HCT116 (cell line): ENCODE measurements at regions not wholly inside any gene's neighbourhood (a gene's known extent, or its start where the extent isn't known, plus 50 kb on each side); places are given as distances from the start of the nearest gene placed in this dataset.

Experiments
- ATAC-seq: fragments of 200-7000 bp; cut with Tn5 transposase; 2 replicates; pipeline ENCODE4 v1.9.1; 2020; ENCODE audit warnings: mild to moderate bottlenecking, moderate library complexity
- BruUV-seq: library from RNA; stranded (reverse); fragments of 400-500 nt; replicated peaks from 2 replicates; lab custom pipeline; 2021; lab: Mats Ljungman, UMichigan
- CTCF ChIA-PET: fragments of 300-600 bp; sonication (Branson Sonifier 250); formaldehyde crosslinking; loops from one replicate; lab custom pipeline; 2021; ENCODE audit warnings: antibody characterized with exemption; lab: Charles Lee
- POLR2A ChIA-PET: fragments of 300-600, 350-600 bp; sonication (Branson Sonifier 250); formaldehyde crosslinking; loops from one replicate; lab custom pipeline; 2021; ENCODE audit warnings: antibody characterized with exemption; lab: Charles Lee
- RAD21 ChIA-PET, 2 experiments: fragments of 300-600 bp; sonication (Branson Sonifier 250); formaldehyde crosslinking; loops; one replicate each; lab custom pipeline; 2023; ENCODE audit warnings: low total read pairs in 2 of 2; ENCODE audit not compliant: uncharacterized antibody in 2 of 2, unreplicated experiment in 2 of 2, low non-redundant PET in 1 of 2; lab: Charles Lee
- DNase-seq: peaks from one replicate; pipeline ENCODE4 v3.0.0-alpha.2; 2010; ENCODE audit warnings: low read depth, low spot score
- H2AFZ ChIP-seq: fragments of 200-600 bp; shearing (Covaris generic), sonication (generic); 2 replicates; pipeline ENCODE4 v1.6.1; 2017; ENCODE audit warnings: low read depth, mixed run types, mixed read lengths, antibody characterized with exemption, low read length; ENCODE audit not compliant: poor library complexity, severe bottlenecking
- H3K27ac ChIP-seq: 2 replicates; pipeline ENCODE4 v1.5.1; 2012; ENCODE audit warnings: low read depth, low read length
- H3K27me3 ChIP-seq: fragments of 200-600 bp; sonication (generic); 2 replicates; pipeline ENCODE4 v1.6.1; 2016; ENCODE audit warnings: mixed run types, low read length, mixed read lengths; ENCODE audit not compliant: insufficient read depth
- H3K36me3 ChIP-seq, 2 experiments: fragments of 200-500 bp in 1 of 2; fragments of 200-600 bp in 1 of 2; sonication (Bioruptor generic) in 1 of 2; sonication (generic) in 1 of 2; 2 replicates each; pipeline versions ENCODE4 v1.5.1 to v1.6.1; 2014 to 2016; ENCODE audit warnings: low read length in 2 of 2, inconsistent platforms in 1 of 2, mixed read lengths in 1 of 2, mixed run types in 1 of 2; ENCODE audit not compliant: insufficient read depth in 2 of 2, control insufficient read depth in 1 of 2
- H3K4me1 ChIP-seq, 2 experiments: fragments of 200-600 bp in 1 of 2; sonication (generic) in 1 of 2; 2 replicates each; pipeline versions ENCODE4 v1.5.1 to v1.6.1; 2012 to 2017; ENCODE audit warnings: low read length in 2 of 2, inconsistent platforms in 1 of 2, mild to moderate bottlenecking in 1 of 2, mixed read lengths in 1 of 2, mixed run types in 1 of 2, moderate library complexity in 1 of 2; ENCODE audit not compliant: insufficient read depth in 2 of 2, control insufficient read depth in 1 of 2
- H3K4me2 ChIP-seq: fragments of 200-600 bp; sonication (generic); 2 replicates; pipeline ENCODE4 v1.6.1; 2017; ENCODE audit warnings: mixed run types, low read length, mixed read lengths
- H3K4me3 ChIP-seq, 2 experiments: fragments of 200-600 bp in 1 of 2; sonication (generic) in 1 of 2; replicated peaks in 1 of 2; 2 replicates each; pipeline ENCODE4 v1.5.1; 2011 to 2016; ENCODE audit warnings: low read length in 2 of 2, control low read depth in 1 of 2, low read depth in 1 of 2, mild to moderate bottlenecking in 1 of 2, mixed read lengths in 1 of 2, mixed run types in 1 of 2
- H3K79me2 ChIP-seq: fragments of 200-600 bp; sonication (generic); 2 replicates; pipeline ENCODE4 v1.6.1; 2017; ENCODE audit warnings: mild to moderate bottlenecking, mixed run types, low read length, moderate library complexity, mixed read lengths; ENCODE audit not compliant: insufficient read depth
- H3K9ac ChIP-seq: fragments of 200-600 bp; sonication (generic); 2 replicates; pipeline ENCODE4 v1.6.1; 2016; ENCODE audit warnings: low read length, mixed read lengths
- H3K9me2 ChIP-seq: fragments of 200-600 bp; sonication (generic), shearing (Covaris generic); 2 replicates; pipeline ENCODE4 v1.6.1; 2017; ENCODE audit warnings: mixed run types, mild to moderate bottlenecking, moderate library complexity; ENCODE audit not compliant: insufficient read depth
- H3K9me3 ChIP-seq, 2 experiments: fragments of 200-500 bp in 1 of 2; fragments of 200-600 bp in 1 of 2; sonication (Bioruptor generic) in 1 of 2; sonication (generic) in 1 of 2; 2 replicates each; pipeline ENCODE4 v1.6.1; 2014 to 2017; ENCODE audit warnings: low read length in 2 of 2, mixed read lengths in 2 of 2, inconsistent platforms in 1 of 2, low read depth in 1 of 2, mild to moderate bottlenecking in 1 of 2, mixed run types in 1 of 2, moderate library complexity in 1 of 2; ENCODE audit not compliant: control insufficient read depth in 1 of 2, insufficient read depth in 1 of 2
- H4K20me1 ChIP-seq: fragments of 200-600 bp; sonication (generic), shearing (Covaris generic); 2 replicates; pipeline ENCODE4 v1.6.1; 2017; ENCODE audit warnings: mixed run types, mild to moderate bottlenecking, moderate library complexity; ENCODE audit not compliant: insufficient read depth
- ELF1 ChIP-seq: IDR thresholded peaks from 2 replicates; pipeline ENCODE4 v1.6.1; 2012; ENCODE audit warnings: low read depth, borderline replicate concordance
- EZH2 ChIP-seq: fragments of 200-600 bp; sonication (generic); IDR thresholded peaks from 2 replicates; pipeline ENCODE4 v1.6.1; 2017; ENCODE audit warnings: antibody characterized with exemption, mixed run types
- EZH2phosphoT487 ChIP-seq: fragments of 200-600 bp; IDR thresholded peaks from 2 replicates; pipeline ENCODE4 v1.6.1; 2018; ENCODE audit warnings: antibody characterized with exemption, borderline replicate concordance
- FOSL1 ChIP-seq: IDR thresholded peaks from 2 replicates; pipeline ENCODE4 v1.6.1; 2012; ENCODE audit warnings: low read depth
- JUND ChIP-seq: IDR thresholded peaks from 2 replicates; pipeline ENCODE4 v1.6.1; 2012
- POLR2A ChIP-seq: IDR thresholded peaks from 2 replicates; pipeline ENCODE4 v1.7.0; 2011; ENCODE audit warnings: borderline replicate concordance; ENCODE audit not compliant: insufficient read depth, insufficient read length; ENCODE audit errors: extremely low read depth
- POLR2AphosphoS5 ChIP-seq: IDR thresholded peaks from 2 replicates; pipeline ENCODE4 v1.6.1; 2011; ENCODE audit warnings: mild to moderate bottlenecking, low read depth, low read length, moderate library complexity
- SIN3A ChIP-seq: IDR thresholded peaks from 2 replicates; pipeline ENCODE4 v1.6.1; 2012; ENCODE audit warnings: low read depth
- SRF ChIP-seq: IDR thresholded peaks from 2 replicates; pipeline ENCODE4 v1.6.1; 2012; ENCODE audit warnings: low read depth
- TCF7L2 ChIP-seq: IDR thresholded peaks from 2 replicates; pipeline ENCODE4 v1.7.0; 2011; ENCODE audit warnings: borderline replicate concordance, inconsistent platforms; ENCODE audit not compliant: insufficient read depth, insufficient read length; ENCODE audit errors: extremely low read depth
- YY1 ChIP-seq: IDR thresholded peaks from 2 replicates; pipeline ENCODE4 v1.6.1; 2011; ENCODE audit warnings: low read length, low read depth, moderate library complexity, mild to moderate bottlenecking; ENCODE audit not compliant: insufficient replicate concordance; ENCODE audit errors: extremely low read depth
- ZNF274 ChIP-seq: fragments of 200-500 bp; sonication (Bioruptor generic); IDR thresholded peaks from 2 replicates; pipeline ENCODE4 v1.6.1; 2014; ENCODE audit warnings: mild to moderate bottlenecking, low read depth, low read length, inconsistent platforms
- intact Hi-C: fragments of 100-400 bp; cut with micrococcal nuclease; formaldehyde crosslinking; loops from 2 replicates; pipeline ENCODE4 v1.10.0; 2022
- TF ChIP-seq, protein P1 (sequence below): IDR thresholded peaks from 2 replicates; pipeline ENCODE4 v1.6.1; 2012
- TF ChIP-seq, protein P2 (sequence below): IDR thresholded peaks from 2 replicates; pipeline ENCODE4 v1.6.1; 2011; ENCODE audit warnings: mild to moderate bottlenecking, low read length, moderate library complexity; ENCODE audit not compliant: insufficient replicate concordance; ENCODE audit errors: extremely low read depth
- TF ChIP-seq, protein P3 (sequence below): IDR thresholded peaks from 2 replicates; pipeline ENCODE4 v1.6.1; 2012; ENCODE audit warnings: low read depth

DNA sequence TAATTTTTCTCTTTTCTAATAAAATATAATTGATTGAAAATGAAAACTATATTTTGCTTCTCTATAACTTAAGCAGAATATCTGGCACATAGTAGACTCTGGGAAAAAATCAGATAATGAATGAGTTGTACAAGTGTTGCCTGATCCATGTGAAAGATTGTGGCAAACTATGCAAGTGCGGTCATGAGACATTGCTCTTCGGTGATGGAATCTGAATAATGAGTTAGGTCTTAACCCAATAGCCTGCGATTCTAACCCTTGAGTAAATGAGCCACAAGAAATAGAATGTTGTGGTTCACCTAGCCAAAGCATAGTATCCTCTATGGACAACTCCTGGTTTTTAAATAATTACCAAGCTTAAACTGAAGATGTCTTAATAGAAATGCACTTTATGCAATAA is 333.7 kb upstream of the LUZP2 start:
- Histone ChIP-seq H3K79me2 (no peaks in the 10 kb centered on the region), H3K9me3 (peaks cover 10 to 11% of the 10 kb centered on the region in 2 experiments; a peak in 3 of 4 replicates)
- TF ChIP-seq YY1 (no peak), POLR2AphosphoS5 (no peak), FOSL1 (no peak), SIN3A (no peak), JUND (no peak), EZH2 (no peak), ELF1 (no peak), EZH2phosphoT487 (no peak), POLR2A (no peak), ZNF274 (no peak), TCF7L2 (no peak), SRF (no peak)
- TF ChIP-seq, protein P1, sequence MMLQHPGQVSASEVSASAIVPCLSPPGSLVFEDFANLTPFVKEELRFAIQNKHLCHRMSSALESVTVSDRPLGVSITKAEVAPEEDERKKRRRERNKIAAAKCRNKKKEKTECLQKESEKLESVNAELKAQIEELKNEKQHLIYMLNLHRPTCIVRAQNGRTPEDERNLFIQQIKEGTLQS = no peak
- TF ChIP-seq, protein P2, sequence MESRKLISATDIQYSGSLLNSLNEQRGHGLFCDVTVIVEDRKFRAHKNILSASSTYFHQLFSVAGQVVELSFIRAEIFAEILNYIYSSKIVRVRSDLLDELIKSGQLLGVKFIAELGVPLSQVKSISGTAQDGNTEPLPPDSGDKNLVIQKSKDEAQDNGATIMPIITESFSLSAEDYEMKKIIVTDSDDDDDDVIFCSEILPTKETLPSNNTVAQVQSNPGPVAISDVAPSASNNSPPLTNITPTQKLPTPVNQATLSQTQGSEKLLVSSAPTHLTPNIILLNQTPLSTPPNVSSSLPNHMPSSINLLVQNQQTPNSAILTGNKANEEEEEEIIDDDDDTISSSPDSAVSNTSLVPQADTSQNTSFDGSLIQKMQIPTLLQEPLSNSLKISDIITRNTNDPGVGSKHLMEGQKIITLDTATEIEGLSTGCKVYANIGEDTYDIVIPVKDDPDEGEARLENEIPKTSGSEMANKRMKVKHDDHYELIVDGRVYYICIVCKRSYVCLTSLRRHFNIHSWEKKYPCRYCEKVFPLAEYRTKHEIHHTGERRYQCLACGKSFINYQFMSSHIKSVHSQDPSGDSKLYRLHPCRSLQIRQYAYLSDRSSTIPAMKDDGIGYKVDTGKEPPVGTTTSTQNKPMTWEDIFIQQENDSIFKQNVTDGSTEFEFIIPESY = no peak
- TF ChIP-seq, protein P3, sequence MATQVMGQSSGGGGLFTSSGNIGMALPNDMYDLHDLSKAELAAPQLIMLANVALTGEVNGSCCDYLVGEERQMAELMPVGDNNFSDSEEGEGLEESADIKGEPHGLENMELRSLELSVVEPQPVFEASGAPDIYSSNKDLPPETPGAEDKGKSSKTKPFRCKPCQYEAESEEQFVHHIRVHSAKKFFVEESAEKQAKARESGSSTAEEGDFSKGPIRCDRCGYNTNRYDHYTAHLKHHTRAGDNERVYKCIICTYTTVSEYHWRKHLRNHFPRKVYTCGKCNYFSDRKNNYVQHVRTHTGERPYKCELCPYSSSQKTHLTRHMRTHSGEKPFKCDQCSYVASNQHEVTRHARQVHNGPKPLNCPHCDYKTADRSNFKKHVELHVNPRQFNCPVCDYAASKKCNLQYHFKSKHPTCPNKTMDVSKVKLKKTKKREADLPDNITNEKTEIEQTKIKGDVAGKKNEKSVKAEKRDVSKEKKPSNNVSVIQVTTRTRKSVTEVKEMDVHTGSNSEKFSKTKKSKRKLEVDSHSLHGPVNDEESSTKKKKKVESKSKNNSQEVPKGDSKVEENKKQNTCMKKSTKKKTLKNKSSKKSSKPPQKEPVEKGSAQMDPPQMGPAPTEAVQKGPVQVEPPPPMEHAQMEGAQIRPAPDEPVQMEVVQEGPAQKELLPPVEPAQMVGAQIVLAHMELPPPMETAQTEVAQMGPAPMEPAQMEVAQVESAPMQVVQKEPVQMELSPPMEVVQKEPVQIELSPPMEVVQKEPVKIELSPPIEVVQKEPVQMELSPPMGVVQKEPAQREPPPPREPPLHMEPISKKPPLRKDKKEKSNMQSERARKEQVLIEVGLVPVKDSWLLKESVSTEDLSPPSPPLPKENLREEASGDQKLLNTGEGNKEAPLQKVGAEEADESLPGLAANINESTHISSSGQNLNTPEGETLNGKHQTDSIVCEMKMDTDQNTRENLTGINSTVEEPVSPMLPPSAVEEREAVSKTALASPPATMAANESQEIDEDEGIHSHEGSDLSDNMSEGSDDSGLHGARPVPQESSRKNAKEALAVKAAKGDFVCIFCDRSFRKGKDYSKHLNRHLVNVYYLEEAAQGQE = no peak
- TF ChIP-seq, all 23 proteins: peak for 0
- ChIA-PET RAD21 (no interaction called here), POLR2A (no interaction called here), CTCF (no interaction called here)
- intact Hi-C loops = no loop called here
- H3K27me3 ChIP-seq = no peaks in the 10 kb centered on the region
- H3K4me2 ChIP-seq = no peak overlapping the region
- ATAC-seq (no peak), DNase-seq (no peak)
- no peak overlapping the region for H3K9ac ChIP-seq
- H4K20me1 ChIP-seq = no peaks in the 10 kb centered on the region
- no peaks in the 10 kb centered on the region for H3K9me2 ChIP-seq
- H2AFZ ChIP-seq = no peak overlapping the region
- H3K4me1 ChIP-seq = no peaks in the 10 kb centered on the region
- H3K36me3 ChIP-seq = no peaks in the 10 kb centered on the region
- no TSS peak for BruUV-seq
- H3K27ac ChIP-seq = no peak overlapping the region
- H3K4me3 ChIP-seq = no peak overlapping the region
